Thoracic aorta (tissue), 2 donors: ENCODE measurements at regions not wholly inside any gene's neighbourhood (a gene's known extent, or its start where the extent isn't known, plus 50 kb on each side); places are given as distances from the start of the nearest gene placed in this dataset.

ENCODE experiments used
- ATAC-seq: fragments of 150-250 bp; one replicate; pipeline ENCODE4 v1.8.0; 2017; ENCODE audit warnings: low read depth; ENCODE audit not compliant: insufficient number of reproducible peaks, low FRiP score
- DNase-seq: peaks from one replicate; pipeline ENCODE4 v3.0.0-alpha.2; 2020; ENCODE audit warnings: low spot score
- H3K27ac ChIP-seq, 2 donors: fragments of 200-600 bp; sonication (generic); 1 replicate in 1 of 2; 2 replicates in 1 of 2; pipeline ENCODE4 v1.5.1; 2016; ENCODE audit warnings: mild to moderate bottlenecking in 2 of 2, moderate library complexity in 2 of 2
- H3K27me3 ChIP-seq: fragments of 200-600 bp; sonication (generic); replicated peaks from 2 replicates; pipeline ENCODE4 v1.6.0; 2016; ENCODE audit warnings: mild to moderate bottlenecking; ENCODE audit not compliant: insufficient read depth
- H3K36me3 ChIP-seq: fragments of 200-600 bp; sonication (generic); one replicate; pipeline ENCODE4 v1.5.1; 2016
- H3K4me1 ChIP-seq, 2 donors: fragments of 200-600 bp; sonication (generic); 1 replicate in 1 of 2; 2 replicates in 1 of 2; pipeline versions ENCODE4 v1.5.1 to v1.6.0; 2016; ENCODE audit warnings: low read depth in 2 of 2, mild to moderate bottlenecking in 1 of 2; ENCODE audit not compliant: control insufficient read depth in 1 of 2
- H3K4me3 ChIP-seq: fragments of 200-600 bp; sonication (generic); 2 replicates; pipeline ENCODE4 v1.5.1; 2016; ENCODE audit warnings: mild to moderate bottlenecking
- H3K9me3 ChIP-seq: fragments of 200-600 bp; sonication (generic); 2 replicates; pipeline ENCODE4 v1.5.1; 2016
- CTCF ChIP-seq: fragments of 200-600 bp; sonication (generic); IDR thresholded peaks from one replicate; pipeline ENCODE4 v1.5.1; 2019; ENCODE audit warnings: antibody characterized with exemption

GRCh38 chr9:74115976-74116375 is 381.2 kb upstream of the RORB start:
- no peak for ATAC-seq
- no peaks in the 10 kb centered on the region for H3K27me3 ChIP-seq
- H3K4me3 ChIP-seq = no peak overlapping the region
- no peak for DNase-seq
- no peaks in the 10 kb centered on the region for H3K9me3 ChIP-seq
- no peak overlapping the region for H3K27ac ChIP-seq
- H3K36me3 ChIP-seq = no peaks in the 10 kb centered on the region
- TF ChIP-seq CTCF = no peak
- no peaks in the 10 kb centered on the region for H3K4me1 ChIP-seq

- H3K36me3 ChIP-seq = no peaks in the 10 kb centered on the region
- H3K4me1 ChIP-seq = no peaks in the 10 kb centered on the region
- no peak overlapping the region for H3K27ac ChIP-seq
- ATAC-seq = no peak
- no peak for DNase-seq
- H3K9me3 ChIP-seq = no peaks in the 10 kb centered on the region
- no peaks in the 10 kb centered on the region for H3K27me3 ChIP-seq
- no peak overlapping the region for H3K4me3 ChIP-seq
- no peak for TF ChIP-seq CTCF
These were observed 380.0 kb upstream of the RORB start for GRCh38 chr9:74117151-74117550.

GRCh38 chr9:74117731-74118130 is 379.4 kb upstream of the RORB start:
- H3K27ac ChIP-seq = no peak overlapping the region
- ATAC-seq = no peak
- no peak for DNase-seq

DNA sequence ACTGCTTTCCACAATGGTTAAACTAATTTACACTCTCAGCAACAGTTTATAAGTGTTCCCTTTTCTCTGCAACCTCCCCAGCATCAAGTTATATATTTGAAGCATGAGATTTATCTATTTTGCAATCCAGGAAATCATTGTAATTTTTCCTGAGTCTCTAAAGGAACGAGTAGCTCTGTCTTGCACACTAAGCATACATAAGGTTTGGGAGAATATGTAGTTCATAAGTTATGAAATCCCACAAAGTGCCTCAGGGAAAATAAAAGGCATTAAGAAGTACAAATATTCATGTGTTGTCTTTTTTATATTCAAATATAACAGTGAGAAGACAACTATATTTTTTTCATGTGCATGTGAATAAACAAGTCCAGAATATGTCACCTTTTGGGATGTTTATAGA is 377.1 kb upstream of the RORB start:
- H3K36me3 ChIP-seq = no peaks in the 10 kb centered on the region
- no peaks in the 10 kb centered on the region for H3K9me3 ChIP-seq
- no peak for ATAC-seq
- no peaks in the 10 kb centered on the region for H3K4me1 ChIP-seq
- no peak for DNase-seq
- H3K27ac ChIP-seq = no peak overlapping the region
- H3K27me3 ChIP-seq = no peaks in the 10 kb centered on the region
- no peak overlapping the region for H3K4me3 ChIP-seq
- no peak for TF ChIP-seq CTCF

More at GRCh38 chr9:74117731-74118130, 379.4 kb upstream of the RORB start:
- H3K4me3 ChIP-seq = no peak overlapping the region
- no peaks in the 10 kb centered on the region for H3K36me3 ChIP-seq
- H3K27me3 ChIP-seq = no peaks in the 10 kb centered on the region
- no peak for TF ChIP-seq CTCF
- H3K9me3 ChIP-seq = no peaks in the 10 kb centered on the region
- H3K4me1 ChIP-seq = no peaks in the 10 kb centered on the region

- no peak overlapping the region for H3K27ac ChIP-seq
- no peak for ATAC-seq
- H3K36me3 ChIP-seq = no peaks in the 10 kb centered on the region
- H3K27me3 ChIP-seq = no peaks in the 10 kb centered on the region
- H3K4me3 ChIP-seq = no peak overlapping the region
- TF ChIP-seq CTCF = no peak
- no peaks in the 10 kb centered on the region for H3K9me3 ChIP-seq
- H3K4me1 ChIP-seq = no peaks in the 10 kb centered on the region
- no peak for DNase-seq
These were observed 376.7 kb upstream of the RORB start for GRCh38 chr9:74120470-74120869.
